T47D (cell line): ENCODE measurements at regions not wholly inside any gene's neighbourhood (a gene's known extent, or its start where the extent isn't known, plus 50 kb on each side); places are given as distances from the start of the nearest gene placed in this dataset.
"Not testable (repeated sequence)": the region's sequence is repeated elsewhere in the genome, so short reads cannot be mapped to it uniquely, and the experiment has no call there.

Experiments used
- DNase-seq, 2 experiments: peaks; one replicate each; pipeline versions ENCODE4 v3.0.0 to v3.0.0-alpha.2; 2011 to 2012; ENCODE audit warnings: low read depth in 1 of 2, low spot score in 1 of 2
- JUND ChIP-seq: IDR thresholded peaks from 2 replicates; pipeline ENCODE4 v1.6.1; 2012; ENCODE audit warnings: low read depth
- in situ Hi-C: cut with HindIII; loops from 2 replicates; pipeline ENCODE4 v1.10.0; 2016; ENCODE audit warnings: low sequenced_read_pairs, low pct_unique_long_range_greater_than_20kb

- in situ Hi-C loops: no loop called here
- no peak for TF ChIP-seq JUND
- DNase-seq: no peak
These were observed 51.0 kb upstream of the CHCHD3 start for GRCh38 chr7:133132906-133133305.

DNA sequence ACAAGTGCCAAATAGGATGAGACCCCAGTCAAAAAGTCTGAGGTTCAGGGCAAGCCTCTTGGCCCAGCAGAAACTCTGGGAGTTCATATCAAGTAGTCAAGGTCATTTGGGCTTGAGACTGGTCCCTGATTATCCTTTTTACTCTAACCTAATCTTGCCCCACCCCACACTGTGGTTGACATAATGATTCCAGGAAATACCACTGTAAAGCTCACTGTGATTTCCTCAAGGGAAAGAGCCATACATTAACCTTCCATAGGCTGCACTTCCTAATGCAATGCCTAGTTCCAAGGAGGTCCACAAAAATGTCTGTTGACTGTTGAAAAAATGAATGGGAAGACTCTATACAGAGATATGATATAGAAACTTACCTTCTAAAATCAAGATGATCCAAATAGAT, 52.9 kb upstream of the CHCHD3 start:
- no peak for TF ChIP-seq JUND

GRCh38 chr7:133135451-133135850, 53.6 kb upstream of the CHCHD3 start:
- TF ChIP-seq JUND: no peak
- in situ Hi-C loops: no loop called here
- no peak for DNase-seq

More for the DNA sequence above, 52.9 kb upstream of the CHCHD3 start:
- DNase-seq: no peak
- in situ Hi-C loops: no loop called here

GRCh38 chr7:133139350-133139749, 57.5 kb upstream of the CHCHD3 start:
- peak; percentile 5 to 78 for DNase-seq
- no peak for TF ChIP-seq JUND
- in situ Hi-C loops: no loop called here

GRCh38 chr7:133139801-133140200, 57.9 kb upstream of the CHCHD3 start:
- no peak for DNase-seq
- in situ Hi-C loops: no loop called here
- TF ChIP-seq JUND: no peak

GRCh38 chr7:133140994-133141595, 59.2 kb upstream of the CHCHD3 start:
- no peak for DNase-seq
- in situ Hi-C loops: no loop called here
- TF ChIP-seq JUND: no peak

- in situ Hi-C loops: no loop called here
- no peak for TF ChIP-seq JUND
- no peak for DNase-seq
These were observed 68.9 kb upstream of the CHCHD3 start for GRCh38 chr7:133150760-133151159.

DNA sequence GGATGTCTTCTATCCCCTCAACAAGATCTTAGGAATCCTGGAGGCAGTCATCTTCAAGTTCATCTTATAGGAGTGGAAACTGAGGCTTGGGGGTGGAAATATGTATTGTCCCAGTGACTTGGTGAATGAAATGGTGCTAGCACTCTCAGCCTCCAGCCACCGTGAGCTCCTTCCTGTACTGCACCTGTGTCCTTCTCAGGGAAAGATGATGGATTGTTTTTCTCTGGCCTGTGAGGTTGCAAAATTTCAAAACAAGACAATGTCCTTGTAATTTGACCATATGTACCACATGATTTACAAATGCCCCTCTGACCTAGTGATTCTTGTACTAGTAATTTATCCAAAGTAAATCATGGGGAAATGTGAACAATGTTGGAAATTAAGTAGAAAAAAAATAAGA, 71.0 kb upstream of the CHCHD3 start:
- DNase-seq: no peak
- in situ Hi-C loops: no loop called here
- TF ChIP-seq JUND: no peak

DNA sequence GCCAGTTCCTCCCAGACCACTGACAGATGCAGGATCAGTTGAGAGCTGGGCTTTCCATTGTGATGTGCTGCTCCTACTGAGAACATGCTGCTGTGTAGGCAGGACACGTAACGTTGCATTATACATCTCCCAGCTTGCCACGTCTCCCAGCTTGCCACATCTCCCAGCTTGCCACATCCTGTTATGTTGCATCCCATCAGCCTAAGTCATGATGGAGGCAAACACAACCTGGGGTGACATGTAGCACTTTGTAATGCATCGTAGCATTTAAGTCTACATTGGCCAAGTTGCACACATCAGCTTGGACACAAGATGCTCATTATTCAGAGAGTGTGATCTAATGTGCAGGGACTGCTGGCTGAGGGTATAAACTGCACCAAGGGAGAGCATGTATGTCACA, 73.3 kb upstream of the CHCHD3 start:
- TF ChIP-seq JUND: no peak
- DNase-seq: no peak
- in situ Hi-C loops: no loop called here

DNA sequence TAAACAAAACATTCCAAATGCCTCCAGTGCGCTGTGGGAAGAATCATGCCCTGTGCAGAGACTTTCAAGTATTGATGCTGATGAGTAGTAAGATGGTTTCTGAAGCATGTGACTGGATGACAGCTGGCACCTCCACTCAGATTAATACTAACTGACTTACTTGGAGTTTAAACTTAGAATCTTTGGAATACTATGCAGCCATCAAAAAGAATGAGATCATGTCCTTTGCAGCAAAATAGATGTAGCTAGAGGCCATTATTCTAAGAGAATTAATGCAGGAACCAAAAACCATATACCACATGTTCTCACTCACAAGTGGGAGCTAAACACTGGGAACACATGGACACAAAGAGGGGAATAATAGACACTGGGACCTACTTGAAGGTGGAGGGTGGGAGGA, 73.8 kb upstream of the CHCHD3 start:
- in situ Hi-C loops: no loop called here

DNA sequence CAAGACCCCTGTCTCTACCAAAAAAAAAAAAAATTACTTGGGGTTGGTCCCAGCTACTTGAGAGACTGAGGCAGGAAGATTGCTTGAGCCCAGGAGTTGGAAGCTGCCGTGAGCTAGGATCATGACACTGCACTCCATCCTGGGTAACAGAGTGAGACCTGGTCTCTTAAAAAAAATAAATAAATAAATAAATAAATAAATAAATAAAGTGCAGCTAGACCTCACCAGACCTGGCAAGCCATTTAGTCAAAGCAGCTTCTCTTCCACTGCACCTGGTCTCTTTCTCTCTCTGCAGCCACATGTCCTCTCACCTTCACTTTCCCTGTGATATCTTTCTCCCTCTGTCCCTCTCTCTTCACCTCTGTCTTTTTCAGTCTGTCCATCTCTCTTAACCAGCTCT, 75.2 kb upstream of the CHCHD3 start:
- no peak for TF ChIP-seq JUND
- no peak for DNase-seq

More for the DNA sequence above, 73.8 kb upstream of the CHCHD3 start:
- DNase-seq: no peak
- no peak for TF ChIP-seq JUND

GRCh38 chr7:133164498-133164897, 82.6 kb upstream of the CHCHD3 start:
- in situ Hi-C loops: no loop called here
- TF ChIP-seq JUND: no peak
- no peak for DNase-seq

More for the DNA sequence above, 75.2 kb upstream of the CHCHD3 start:
- in situ Hi-C loops: no loop called here

- in situ Hi-C loops: no loop called here
- TF ChIP-seq JUND: no peak
- no peak for DNase-seq
These were observed 83.1 kb upstream of the CHCHD3 start for GRCh38 chr7:133165001-133165400.

DNA sequence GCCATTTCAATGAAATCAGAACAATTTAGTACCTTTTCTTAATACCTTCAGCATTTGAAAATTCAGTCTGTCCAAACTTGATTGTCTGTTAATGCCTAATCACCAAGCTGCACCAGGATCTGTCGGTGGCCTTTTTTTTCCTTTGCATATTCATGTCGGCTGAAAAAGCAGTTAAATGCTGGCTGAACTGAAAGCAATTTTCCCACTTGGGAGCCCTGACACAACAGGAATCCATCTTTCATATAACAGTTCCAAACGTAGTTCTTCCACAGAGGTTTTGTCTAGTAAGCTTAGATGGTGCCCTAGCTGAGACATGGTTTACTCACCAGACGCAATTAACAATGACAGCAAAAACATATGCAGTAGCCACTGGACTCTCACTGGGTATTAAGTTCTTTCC, 83.6 kb upstream of the CHCHD3 start:
- TF ChIP-seq JUND: no peak
- in situ Hi-C loops: no loop called here
- no peak for DNase-seq

DNA sequence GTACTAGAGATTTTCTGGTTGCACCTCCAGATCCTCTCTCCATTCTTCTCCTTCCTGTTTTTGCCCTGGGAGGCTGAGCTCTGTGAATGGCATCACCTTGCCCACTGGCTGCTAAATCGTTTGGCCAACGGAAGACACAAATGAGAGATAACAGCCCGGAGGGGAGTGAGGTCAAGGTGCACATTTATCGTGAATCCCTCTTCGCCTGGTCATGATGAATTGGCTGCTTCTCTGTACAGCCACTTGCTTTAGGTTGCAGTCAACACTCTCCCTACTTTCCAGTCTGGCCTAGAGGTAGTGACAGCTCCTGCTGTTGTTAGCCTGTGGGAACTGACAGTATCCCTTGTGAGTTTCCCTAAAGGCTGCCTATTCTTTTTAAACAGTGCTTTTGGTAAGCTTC, 85.4 kb upstream of the CHCHD3 start:
- DNase-seq: no peak
- in situ Hi-C loops: no loop called here
- no peak for TF ChIP-seq JUND

GRCh38 chr7:133169167-133169822, 83.6 kb upstream of the EXOC4 start:
- DNase-seq, in situ Hi-C loops: not testable (repeated sequence)

DNA sequence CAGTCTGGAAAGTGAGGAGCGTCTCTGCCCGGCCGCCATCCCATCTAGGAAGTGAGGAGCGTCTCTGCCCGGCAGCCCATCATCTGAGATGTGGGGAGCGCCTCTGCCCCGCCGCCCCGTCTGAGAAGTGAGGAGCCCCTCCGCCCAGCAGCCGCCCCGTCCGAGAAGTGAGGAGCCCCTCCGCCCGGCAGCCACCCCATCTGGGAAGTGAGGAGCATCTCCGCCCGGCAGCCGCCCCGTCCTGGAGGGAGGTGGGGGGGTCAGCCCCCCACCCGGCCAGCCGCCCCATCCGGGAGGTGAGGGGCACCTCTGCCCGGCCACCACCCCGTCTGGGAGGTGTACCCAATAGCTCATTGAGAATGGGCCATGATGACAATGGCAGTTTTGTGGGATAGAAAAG, 75.4 kb upstream of the EXOC4 start:
- in situ Hi-C loops, DNase-seq: not testable (repeated sequence)
